CD4-positive, alpha-beta memory T cell (primary cell): ENCODE measurements at regions not wholly inside any gene's neighbourhood (a gene's known extent, or its start where the extent isn't known, plus 50 kb on each side); places are given as distances from the start of the nearest gene placed in this dataset.

Experiments used
- CTCF ChIA-PET: fragments of 350-600 bp; sonication (Branson Sonifier 250); formaldehyde crosslinking; loops from one replicate; lab custom pipeline; 2021; ENCODE audit warnings: inconsistent platforms; ENCODE audit not compliant: partially characterized antibody; lab: Charles Lee
- POLR2A ChIA-PET: fragments of 350-600 bp; sonication (Branson Sonifier 250); formaldehyde crosslinking; loops from one replicate; lab custom pipeline; 2021; ENCODE audit not compliant: partially characterized antibody; lab: Charles Lee
- DNase-seq, 5 donors: peaks; one replicate each; pipeline versions ENCODE4 v3.0.0 to v3.0.0-alpha.2; 2020 to 2022; ENCODE audit warnings: mixed read lengths in 1 of 5
- H3K27ac ChIP-seq: one replicate; pipeline ENCODE4 v1.7.0; 2013; ENCODE audit warnings: low read depth, low read length
- H3K27me3 ChIP-seq: 2 replicates; pipeline ENCODE4 v1.7.0; 2013; ENCODE audit warnings: mild to moderate bottlenecking, low read length, moderate library complexity; ENCODE audit not compliant: insufficient read depth
- H3K36me3 ChIP-seq: 2 replicates; pipeline ENCODE4 v1.7.0; 2013; ENCODE audit warnings: mild to moderate bottlenecking, low read length, moderate library complexity; ENCODE audit not compliant: insufficient read depth
- H3K4me1 ChIP-seq: 2 replicates; pipeline ENCODE4 v1.7.0; 2013; ENCODE audit warnings: mild to moderate bottlenecking, low read length, moderate library complexity; ENCODE audit not compliant: insufficient read depth
- H3K4me3 ChIP-seq, 2 donors: one replicate each; pipeline ENCODE4 v1.7.0; 2013; ENCODE audit warnings: low read length in 2 of 2, mild to moderate bottlenecking in 1 of 2
- H3K9me3 ChIP-seq, 2 donors: one replicate each; pipeline ENCODE4 v1.7.0; 2013; ENCODE audit warnings: low read length in 2 of 2, control low read depth in 1 of 2; ENCODE audit not compliant: control insufficient read depth in 1 of 2
- H3K27ac Mint-ChIP-seq, 7 donors: one replicate each; pipeline ENCODE4 v1.8.0; 2020 to 2021; ENCODE audit warnings: mixed read lengths in 7 of 7, mild to moderate bottlenecking in 6 of 7, inconsistent platforms in 3 of 7, moderate library complexity in 3 of 7
- H3K27me3 Mint-ChIP-seq, 2 donors: one replicate each; pipeline ENCODE4 v1.8.0; 2020 to 2021; ENCODE audit warnings: mixed read lengths in 2 of 2
- H3K36me3 Mint-ChIP-seq, 2 donors: one replicate each; pipeline ENCODE4 v1.8.0; 2020 to 2021; ENCODE audit warnings: mixed read lengths in 2 of 2, inconsistent platforms in 1 of 2, mild to moderate bottlenecking in 1 of 2
- H3K4me1 Mint-ChIP-seq, 4 donors: one replicate each; pipeline ENCODE4 v1.8.0; 2020 to 2021; ENCODE audit warnings: mixed read lengths in 4 of 4, mild to moderate bottlenecking in 1 of 4
- H3K4me3 Mint-ChIP-seq, 8 donors: one replicate each; pipeline ENCODE4 v1.8.0; 2020 to 2021; ENCODE audit warnings: mixed read lengths in 8 of 8, mild to moderate bottlenecking in 7 of 8, moderate library complexity in 6 of 8, inconsistent platforms in 3 of 8
- H3K9me3 Mint-ChIP-seq, 8 donors: one replicate each; pipeline ENCODE4 v1.8.0; 2020 to 2021; ENCODE audit warnings: mixed read lengths in 8 of 8, mild to moderate bottlenecking in 5 of 8, inconsistent platforms in 3 of 8, moderate library complexity in 1 of 8
- intact Hi-C: fragments of 100-400 bp; cut with micrococcal nuclease; formaldehyde crosslinking; loops from one replicate; pipeline ENCODE4 v1.15.1; 2023

DNA sequence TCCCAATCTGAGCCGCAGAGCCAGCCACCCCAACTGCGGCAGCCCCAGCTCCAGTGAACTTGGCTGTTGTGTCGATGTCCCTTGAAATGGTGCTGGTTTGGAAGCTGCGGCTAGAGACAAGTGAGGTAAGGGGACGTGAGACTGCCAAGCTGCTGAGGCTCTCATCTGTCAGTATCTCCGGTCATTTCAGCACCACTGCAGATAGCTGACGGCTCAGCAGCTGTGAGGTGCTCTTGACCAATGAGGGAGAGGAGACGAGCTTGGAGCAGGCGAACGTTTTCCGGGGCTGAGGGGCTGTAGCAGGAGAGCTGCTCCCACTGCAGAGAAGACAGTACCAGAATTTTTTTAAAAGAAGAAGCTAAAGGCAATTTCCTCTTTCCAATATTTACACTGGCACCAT, 175.5 kb upstream of the CASK start:
- no peaks in the 10 kb centered on the region for H3K36me3 Mint-ChIP-seq
- no peak overlapping the region for H3K27ac Mint-ChIP-seq
- Histone ChIP-seq H3K9me3 (no peaks in the 10 kb centered on the region), H3K27ac (no peak overlapping the region), H3K4me3 (no peak overlapping the region), H3K4me1 (peaks cover 3% of the 10 kb centered on the region), H3K27me3 (no peaks in the 10 kb centered on the region), H3K36me3 (no peaks in the 10 kb centered on the region)
- no peaks in the 10 kb centered on the region for H3K27me3 Mint-ChIP-seq
- ChIA-PET POLR2A (no interaction called here), CTCF (no interaction called here)
- H3K4me1 Mint-ChIP-seq, result peaks cover 3 to 14% (median 8%) of the 10 kb centered on the region in 4 donors
- H3K9me3 Mint-ChIP-seq, result peaks cover 0 to 4% (median 0%) of the 10 kb centered on the region in 8 donors
- no peak overlapping the region for H3K4me3 Mint-ChIP-seq
- intact Hi-C loops, result no loop called here
- DNase-seq, result peak in 1 of 5 donors; percentile 20

DNA sequence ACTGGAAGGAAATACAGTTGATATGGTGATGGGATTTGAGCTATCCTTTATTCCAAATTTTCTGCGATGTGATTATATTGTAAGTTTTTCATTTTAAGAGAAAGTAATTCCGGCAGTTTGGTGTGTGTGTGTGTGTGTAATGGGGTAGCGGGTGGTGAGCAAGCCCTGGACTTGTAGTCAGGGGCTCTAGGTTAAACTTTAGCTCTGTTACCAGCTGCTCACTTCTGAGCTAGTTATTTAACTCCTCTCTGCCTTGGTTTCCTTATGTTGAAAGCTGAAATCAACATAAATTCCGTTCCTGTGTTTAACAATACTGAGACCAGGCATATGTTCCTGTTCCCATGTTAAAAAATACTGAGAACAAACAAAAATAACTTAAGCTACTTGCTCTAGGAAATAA, 174.1 kb upstream of the CASK start:
- Mint-ChIP-seq H3K9me3 (no peaks in the 10 kb centered on the region), H3K4me3 (no peak overlapping the region), H3K27me3 (no peaks in the 10 kb centered on the region), H3K27ac (no peak overlapping the region), H3K4me1 (peaks cover 3 to 9% (median 6%) of the 10 kb centered on the region in 4 donors), H3K36me3 (no peaks in the 10 kb centered on the region)
- Histone ChIP-seq H3K36me3 (no peaks in the 10 kb centered on the region), H3K4me3 (no peak overlapping the region), H3K27me3 (no peaks in the 10 kb centered on the region), H3K9me3 (no peaks in the 10 kb centered on the region), H3K4me1 (peaks cover 10% of the 10 kb centered on the region), H3K27ac (no peak overlapping the region)
- DNase-seq, result no peak
- POLR2A ChIA-PET, result no interaction called here
- intact Hi-C loops, result no loop called here
- CTCF ChIA-PET, result interaction anchor here (1.5 kb wide), 1 partner anchor 12 kb away, joined by 3 read pairs; no protein-coding TSS in a partner anchor

DNA sequence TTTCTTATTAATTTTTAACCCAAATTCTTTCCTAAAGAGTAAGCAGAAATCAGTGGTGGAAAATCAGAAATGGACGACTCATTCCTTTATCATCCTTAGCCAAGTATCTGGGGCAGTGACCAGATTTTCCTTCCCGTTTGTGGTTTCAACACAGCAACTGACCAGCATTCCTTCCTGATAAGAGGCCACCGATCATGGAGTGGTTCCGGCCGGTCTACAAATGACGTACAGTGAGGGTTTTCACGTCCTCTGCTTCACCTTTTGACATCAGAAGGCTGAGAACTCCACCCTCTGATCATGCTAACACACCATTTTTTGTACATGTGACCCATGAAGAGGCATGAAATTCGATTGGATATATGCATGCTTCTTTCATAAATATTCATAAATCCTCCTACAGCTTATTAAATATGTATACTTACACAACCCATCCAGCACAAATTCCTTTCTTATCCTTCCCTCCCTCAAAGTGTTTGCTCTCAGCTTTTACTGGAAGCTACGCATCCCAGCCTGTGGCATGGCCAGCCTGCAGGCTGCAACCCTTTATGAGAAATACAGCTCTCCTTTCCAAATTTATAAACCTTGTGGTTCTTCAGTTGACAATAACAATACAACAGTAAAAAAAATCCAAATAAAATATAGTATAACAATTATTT, 173.0 kb upstream of the CASK start:
- intact Hi-C loops, result no loop called here
- ChIA-PET CTCF (no interaction called here), POLR2A (no interaction called here)
- Histone ChIP-seq H3K4me1 (peaks cover 10% of the 10 kb centered on the region), H3K27me3 (no peaks in the 10 kb centered on the region), H3K27ac (no peak overlapping the region), H3K9me3 (no peaks in the 10 kb centered on the region), H3K4me3 (no peak overlapping the region), H3K36me3 (no peaks in the 10 kb centered on the region)
- no peaks in the 10 kb centered on the region for H3K27me3 Mint-ChIP-seq
- no peak overlapping the region for H3K27ac Mint-ChIP-seq
- no peak overlapping the region for H3K4me3 Mint-ChIP-seq
- no peaks in the 10 kb centered on the region for H3K36me3 Mint-ChIP-seq
- H3K4me1 Mint-ChIP-seq, result peaks cover 3 to 9% (median 6%) of the 10 kb centered on the region in 4 donors
- H3K9me3 Mint-ChIP-seq, result no peaks in the 10 kb centered on the region
- no peak for DNase-seq

DNA sequence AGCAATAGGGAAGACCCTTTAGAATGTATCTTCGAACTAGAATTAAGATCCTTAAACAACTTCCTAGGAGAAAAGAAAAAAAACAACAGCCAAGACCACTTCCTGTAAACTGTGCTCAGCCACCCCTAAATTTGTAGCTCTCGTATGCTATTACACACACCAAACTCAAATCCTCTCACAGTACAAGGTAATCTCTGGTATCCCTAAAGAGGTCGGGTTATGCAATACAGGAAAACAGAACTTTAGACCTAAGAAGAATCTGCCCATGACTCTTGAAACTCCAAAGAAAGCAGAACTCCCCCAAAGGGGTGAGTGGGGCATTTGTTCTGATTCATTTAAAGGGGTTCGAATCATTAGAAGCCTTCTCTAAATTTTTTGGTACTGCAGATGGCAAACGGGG, 170.9 kb upstream of the CASK start:
- intact Hi-C loops, result no loop called here
- H3K27me3 Mint-ChIP-seq, result no peaks in the 10 kb centered on the region
- H3K4me1 Mint-ChIP-seq, result peaks cover 4 to 9% (median 6%) of the 10 kb centered on the region in 4 donors
- no peaks in the 10 kb centered on the region for H3K9me3 ChIP-seq
- H3K4me3 ChIP-seq, result no peak overlapping the region
- H3K27me3 ChIP-seq, result no peaks in the 10 kb centered on the region
- CTCF ChIA-PET, result interaction anchor here (0.8 kb wide), 1 partner anchor 15 kb away, joined by 3 read pairs; no protein-coding TSS in a partner anchor
- no peaks in the 10 kb centered on the region for H3K9me3 Mint-ChIP-seq
- H3K27ac ChIP-seq, result no peak overlapping the region
- POLR2A ChIA-PET, result interaction anchor here (0.7 kb wide), 1 partner anchor 16 kb away, joined by 4 read pairs; no protein-coding TSS in a partner anchor
- peak overlapping the region in 2 of 7 donors; percentile 5 to 31 for H3K27ac Mint-ChIP-seq
- no peak for DNase-seq
- no peaks in the 10 kb centered on the region for H3K36me3 ChIP-seq
- H3K36me3 Mint-ChIP-seq, result no peaks in the 10 kb centered on the region
- H3K4me1 ChIP-seq, result peaks cover 10% of the 10 kb centered on the region
- peak overlapping the region in 5 of 8 donors; percentile 23 to 54 (median 38) for H3K4me3 Mint-ChIP-seq

DNA sequence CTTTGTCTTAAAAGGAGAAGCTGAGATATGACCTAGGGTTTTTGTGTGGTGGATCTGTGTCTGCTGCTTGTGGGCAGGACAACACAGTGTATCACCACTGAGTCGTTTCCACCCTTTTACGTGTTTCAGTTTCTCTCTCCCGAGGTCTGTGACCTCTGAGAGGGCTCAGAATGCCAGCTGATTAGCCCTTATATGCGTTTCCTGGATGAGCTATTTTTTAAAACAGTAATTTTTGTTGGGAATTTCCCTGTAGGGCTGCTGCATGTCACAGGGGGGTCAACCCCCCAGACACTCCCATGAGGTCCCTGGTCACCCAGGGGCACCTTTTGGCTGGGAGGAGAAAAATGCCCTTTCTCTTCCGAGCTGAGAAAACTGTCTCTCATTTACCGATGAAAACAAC, 170.4 kb upstream of the CASK start:
- peak overlapping the region in 6 of 8 donors; percentile 4 to 54 (median 32) for H3K4me3 Mint-ChIP-seq
- H3K27ac Mint-ChIP-seq, result peak overlapping the region in 1 of 7 donors; percentile 31
- no peaks in the 10 kb centered on the region for H3K27me3 Mint-ChIP-seq
- DNase-seq, result no peak
- peaks cover 4 to 9% (median 6%) of the 10 kb centered on the region in 4 donors for H3K4me1 Mint-ChIP-seq
- H3K36me3 ChIP-seq, result no peaks in the 10 kb centered on the region
- intact Hi-C loops, result no loop called here
- H3K9me3 ChIP-seq, result no peaks in the 10 kb centered on the region
- ChIA-PET POLR2A (interaction anchor here (0.7 kb wide), 1 partner anchor 16 kb away, joined by 4 read pairs; no protein-coding TSS in a partner anchor), CTCF (interaction anchor here (0.8 kb wide), 1 partner anchor 16 kb away, joined by 3 read pairs; no protein-coding TSS in a partner anchor)
- no peak overlapping the region for H3K27ac ChIP-seq
- peaks cover 10% of the 10 kb centered on the region for H3K4me1 ChIP-seq
- no peaks in the 10 kb centered on the region for H3K9me3 Mint-ChIP-seq
- H3K4me3 ChIP-seq, result no peak overlapping the region
- no peaks in the 10 kb centered on the region for H3K27me3 ChIP-seq
- no peaks in the 10 kb centered on the region for H3K36me3 Mint-ChIP-seq

DNA sequence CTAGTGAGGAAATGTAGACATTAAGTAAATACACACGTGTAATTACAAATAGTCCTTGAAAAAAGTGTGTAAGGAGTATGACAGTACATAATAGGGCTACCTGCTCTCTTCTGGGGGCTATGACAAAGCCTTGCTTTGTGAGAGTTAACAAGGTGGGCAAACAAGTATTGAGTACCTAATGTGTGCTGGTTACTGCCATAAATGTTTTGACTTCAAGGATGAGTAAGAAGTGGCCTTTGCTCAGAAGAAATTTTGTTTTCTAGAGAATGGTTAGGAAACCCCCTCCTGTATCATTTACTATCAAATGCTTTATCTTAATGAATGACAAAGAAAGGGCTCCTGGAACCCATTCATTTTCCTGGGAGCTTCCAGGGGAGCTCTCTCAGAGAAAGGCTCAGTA, 167.0 kb upstream of the CASK start:
- Histone ChIP-seq H3K4me3 (no peak overlapping the region), H3K4me1 (peaks cover 10% of the 10 kb centered on the region), H3K9me3 (no peaks in the 10 kb centered on the region), H3K27ac (no peak overlapping the region), H3K27me3 (no peaks in the 10 kb centered on the region), H3K36me3 (no peaks in the 10 kb centered on the region)
- no peaks in the 10 kb centered on the region for H3K9me3 Mint-ChIP-seq
- POLR2A ChIA-PET, result interaction anchor here (0.9 kb wide), 1 partner anchor 19 kb away, joined by 4 read pairs; no protein-coding TSS in a partner anchor
- H3K36me3 Mint-ChIP-seq, result no peaks in the 10 kb centered on the region
- H3K27ac Mint-ChIP-seq, result no peak overlapping the region
- CTCF ChIA-PET, result no interaction called here
- H3K4me3 Mint-ChIP-seq, result no peak overlapping the region
- peaks cover 4 to 9% (median 6%) of the 10 kb centered on the region in 4 donors for H3K4me1 Mint-ChIP-seq
- no peaks in the 10 kb centered on the region for H3K27me3 Mint-ChIP-seq
- no peak for DNase-seq
- intact Hi-C loops, result no loop called here

DNA sequence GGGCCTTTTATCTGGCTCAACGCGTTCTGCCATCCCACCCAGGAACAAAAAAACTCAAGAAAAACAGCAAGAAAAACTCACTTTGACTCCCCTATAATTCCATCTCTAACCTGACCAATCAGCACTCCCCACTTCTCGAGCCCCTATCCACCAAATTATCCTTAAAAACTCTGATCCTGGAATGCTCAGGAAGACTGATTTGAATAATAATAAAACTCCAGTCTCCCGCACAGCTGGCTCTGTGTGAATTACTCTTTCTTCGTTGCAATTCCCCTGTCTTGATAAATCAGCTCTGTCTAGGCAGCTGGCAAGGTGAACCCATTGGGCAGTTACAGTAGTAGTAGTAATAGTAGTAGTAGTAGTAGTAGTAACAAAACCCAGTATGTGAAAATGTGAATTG, 165.7 kb upstream of the CASK start:
- CTCF ChIA-PET, result no interaction called here

More for the DNA sequence above, 165.7 kb upstream of the CASK start:
- no peak overlapping the region for H3K27ac ChIP-seq
- Mint-ChIP-seq H3K27ac (no peak overlapping the region), H3K36me3 (no peaks in the 10 kb centered on the region), H3K9me3 (no peaks in the 10 kb centered on the region), H3K27me3 (no peaks in the 10 kb centered on the region), H3K4me3 (no peak overlapping the region), H3K4me1 (peaks cover 1 to 4% (median 2%) of the 10 kb centered on the region in 4 donors)
- intact Hi-C loops, result no loop called here
- no peaks in the 10 kb centered on the region for H3K9me3 ChIP-seq
- POLR2A ChIA-PET, result no interaction called here
- no peaks in the 10 kb centered on the region for H3K36me3 ChIP-seq
- H3K4me3 ChIP-seq, result no peak overlapping the region
- no peaks in the 10 kb centered on the region for H3K27me3 ChIP-seq
- no peak for DNase-seq
- peaks cover 8% of the 10 kb centered on the region for H3K4me1 ChIP-seq
